GM12864 (cell line): ENCODE measurements at regions not wholly inside any gene's neighbourhood (a gene's known extent, or its start where the extent isn't known, plus 50 kb on each side); places are given as distances from the start of the nearest gene placed in this dataset.

Experiments used
- DNase-seq: peaks from one replicate; pipeline ENCODE4 v3.0.0-alpha.2; 2011; ENCODE audit warnings: low read depth
- H3K4me3 ChIP-seq: 2 replicates; pipeline ENCODE4 v1.5.1; 2011; ENCODE audit warnings: mild to moderate bottlenecking, low read depth, low read length, control low read depth
- CTCF ChIP-seq: IDR thresholded peaks from 2 replicates; pipeline ENCODE4 v1.5.1; 2011; ENCODE audit warnings: low read depth, mild to moderate bottlenecking, moderate library complexity, low read length, control low read depth, inconsistent platforms; ENCODE audit errors: missing control alignments

- no peak for TF ChIP-seq CTCF
- H3K4me3 ChIP-seq: no peak overlapping the region
- no peak for DNase-seq
These were observed 2071.2 kb upstream of the CDH6 start for GRCh38 chr5:29122306-29122705.

- no peak overlapping the region for H3K4me3 ChIP-seq
- no peak for TF ChIP-seq CTCF
- DNase-seq: no peak
These were observed 2076.0 kb upstream of the CDH9 start for GRCh38 chr5:29114331-29114768.

GRCh38 chr5:29113516-29113915 lies 2075.1 kb upstream of the CDH9 start:
- no peak for TF ChIP-seq CTCF
- H3K4me3 ChIP-seq: no peak overlapping the region
- DNase-seq: no peak

GRCh38 chr5:29099585-29099984 lies 2061.2 kb upstream of the CDH9 start:
- DNase-seq: no peak
- no peak for TF ChIP-seq CTCF
- H3K4me3 ChIP-seq: no peak overlapping the region

- DNase-seq: no peak
- TF ChIP-seq CTCF: no peak
- H3K4me3 ChIP-seq: no peak overlapping the region
These were observed 2051.3 kb upstream of the CDH9 start for GRCh38 chr5:29089591-29090130.

- H3K4me3 ChIP-seq: no peak overlapping the region
- DNase-seq: no peak
- TF ChIP-seq CTCF: no peak
These were observed 2046.8 kb upstream of the CDH9 start for GRCh38 chr5:29085142-29085541.

GRCh38 chr5:29079771-29080170 lies 2041.4 kb upstream of the CDH9 start:
- DNase-seq: no peak
- no peak for TF ChIP-seq CTCF
- no peak overlapping the region for H3K4me3 ChIP-seq
